HG03378 (cell line): ENCODE measurements at regions not wholly inside any gene's neighbourhood (a gene's known extent, or its start where the extent isn't known, plus 50 kb on each side); places are given as distances from the start of the nearest gene placed in this dataset.

Source experiments
- ATAC-seq: cut with Tn5 transposase; IDR thresholded peaks from one replicate; pipeline ENCODE4 v1.9.1; 2021; ENCODE audit warnings: mild to moderate bottlenecking, moderate library complexity; ENCODE audit not compliant: unreplicated experiment

- no peak for ATAC-seq
Observed at GRCh38 chr1:163875200-163875926, 553.6 kb downstream of the NUF2 start.

GRCh38 chr1:163875927-163876320 lies 554.2 kb downstream of the NUF2 start:
- ATAC-seq, result no peak

GRCh38 chr1:163876546-163876945 lies 554.8 kb downstream of the NUF2 start:
- no peak for ATAC-seq

GRCh38 chr1:163877016-163877415 lies 555.3 kb downstream of the NUF2 start:
- ATAC-seq, result no peak

- no peak for ATAC-seq
Observed at GRCh38 chr1:163885510-163885909, 563.8 kb downstream of the NUF2 start.

- ATAC-seq, result no peak
Observed at GRCh38 chr1:163896001-163896400, 574.2 kb downstream of the NUF2 start.

- ATAC-seq, result no peak
Observed at GRCh38 chr1:163897412-163898155, 575.8 kb downstream of the NUF2 start.

- no peak for ATAC-seq
Observed at GRCh38 chr1:163906283-163906682, 584.5 kb downstream of the NUF2 start.

GRCh38 chr1:163912170-163912884 lies 590.6 kb downstream of the NUF2 start:
- ATAC-seq, result no peak

GRCh38 chr1:163914785-163915413 lies 593.1 kb downstream of the NUF2 start:
- ATAC-seq, result peak; percentile 85

- ATAC-seq, result peak; percentile 91
Observed at GRCh38 chr1:163922743-163923201, 601.0 kb downstream of the NUF2 start.

GRCh38 chr1:163924041-163924440 lies 602.3 kb downstream of the NUF2 start:
- ATAC-seq, result no peak

- ATAC-seq, result no peak
Observed at GRCh38 chr1:163927493-163927892, 605.7 kb downstream of the NUF2 start.

GRCh38 chr1:163928069-163928468 lies 606.3 kb downstream of the NUF2 start:
- no peak for ATAC-seq

- ATAC-seq, result no peak
Observed at GRCh38 chr1:163928651-163929050, 606.9 kb downstream of the NUF2 start.

- no peak for ATAC-seq
Observed at GRCh38 chr1:163932901-163933300, 611.1 kb downstream of the NUF2 start.

- no peak for ATAC-seq
Observed at GRCh38 chr1:163933437-163933836, 611.7 kb downstream of the NUF2 start.

GRCh38 chr1:163935738-163936374 lies 614.1 kb downstream of the NUF2 start:
- no peak for ATAC-seq

- no peak for ATAC-seq
Observed at GRCh38 chr1:163959622-163960021, 599.4 kb upstream of the PBX1 start.

GRCh38 chr1:163970151-163970550 lies 588.8 kb upstream of the PBX1 start:
- no peak for ATAC-seq

GRCh38 chr1:163970699-163971098 lies 588.3 kb upstream of the PBX1 start:
- no peak for ATAC-seq
